OCI-LY1 (cell line): ENCODE measurements at regions not wholly inside any gene's neighbourhood (a gene's known extent, or its start where the extent isn't known, plus 50 kb on each side); places are given as distances from the start of the nearest gene placed in this dataset.

Experiments used
- H2AFZ ChIP-seq: fragments of 200-600 bp; sonication (generic), shearing (Covaris generic); 2 replicates; pipeline ENCODE4 v1.6.0; 2014; ENCODE audit warnings: antibody characterized with exemption, mild to moderate bottlenecking, low read length
- H3F3A ChIP-seq: fragments of 200-600 bp; sonication (generic), shearing (Covaris generic); 2 replicates; pipeline ENCODE4 v1.6.0; 2014; ENCODE audit warnings: mild to moderate bottlenecking, antibody characterized with exemption, low read length, moderate library complexity; ENCODE audit not compliant: insufficient read depth
- H3K27ac ChIP-seq: fragments of 200-600 bp; sonication (generic); 2 replicates; pipeline ENCODE4 v1.5.1; 2014; ENCODE audit warnings: low read length, mixed run types, mild to moderate bottlenecking, low read depth; ENCODE audit not compliant: poor library complexity, severe bottlenecking
- H3K27me3 ChIP-seq: fragments of 200-600 bp; sonication (generic); 2 replicates; pipeline ENCODE4 v1.6.0; 2014; ENCODE audit warnings: antibody characterized with exemption, mild to moderate bottlenecking, low read length, moderate library complexity; ENCODE audit not compliant: insufficient read depth
- H3K36me3 ChIP-seq: fragments of 200-600 bp; sonication (generic); 2 replicates; pipeline ENCODE4 v1.6.1; 2014; ENCODE audit warnings: mild to moderate bottlenecking, antibody characterized with exemption, low read length, moderate library complexity, mixed read lengths; ENCODE audit not compliant: insufficient read depth
- H3K4me1 ChIP-seq: fragments of 200-600 bp; sonication (generic); 2 replicates; pipeline ENCODE4 v1.5.1; 2014; ENCODE audit warnings: mild to moderate bottlenecking, low read length, moderate library complexity; ENCODE audit not compliant: insufficient read depth, severe bottlenecking
- H3K4me2 ChIP-seq: fragments of 200-600 bp; sonication (generic), shearing (Covaris generic); 2 replicates; pipeline ENCODE4 v1.6.1; 2014; ENCODE audit warnings: low read length
- H3K4me3 ChIP-seq: fragments of 200-600 bp; sonication (generic); 2 replicates; pipeline ENCODE4 v1.5.1; 2014; ENCODE audit warnings: low read length, low read depth, mild to moderate bottlenecking, mixed read lengths; ENCODE audit not compliant: poor library complexity, severe bottlenecking
- H3K79me2 ChIP-seq: fragments of 200-600 bp; shearing (Covaris generic); 2 replicates; pipeline ENCODE4 v1.6.1; 2016; ENCODE audit warnings: mixed run types, low read length, mixed read lengths; ENCODE audit not compliant: insufficient read depth
- H3K9ac ChIP-seq: fragments of 200-600 bp; sonication (generic), shearing (Covaris generic); 2 replicates; pipeline ENCODE4 v1.6.1; 2014; ENCODE audit warnings: mild to moderate bottlenecking, low read length, mixed read lengths
- H3K9me2 ChIP-seq: fragments of 200-600 bp; sonication (generic), shearing (Covaris generic); 2 replicates; pipeline ENCODE4 v1.6.1; 2014; ENCODE audit warnings: low read depth, mild to moderate bottlenecking, low read length, mixed read lengths
- H3K9me3 ChIP-seq: fragments of 200-600 bp; shearing (Covaris generic); 2 replicates; pipeline ENCODE4 v1.6.1; 2014; ENCODE audit warnings: low read length, mixed read lengths
- H4K20me1 ChIP-seq: fragments of 200-600 bp; sonication (generic), shearing (Covaris generic); 2 replicates; pipeline ENCODE4 v1.6.0; 2016; ENCODE audit warnings: mild to moderate bottlenecking, low read length; ENCODE audit not compliant: insufficient read depth
- CTCF ChIP-seq: fragments of 200-600 bp; sonication (generic), shearing (Covaris generic); IDR thresholded peaks from 2 replicates; pipeline ENCODE4 v1.5.1; 2017; ENCODE audit warnings: mild to moderate bottlenecking, antibody characterized with exemption, low read length, moderate library complexity, mixed read lengths
- EZH2 ChIP-seq: fragments of 200-600 bp; sonication (generic), shearing (Covaris generic); IDR thresholded peaks from 2 replicates; pipeline ENCODE4 v1.8.0; 2017; ENCODE audit warnings: borderline replicate concordance, mixed run types, mild to moderate bottlenecking, antibody characterized with exemption, low read length, moderate library complexity, mixed read lengths

- no peaks in the 10 kb centered on the region for H3K4me1 ChIP-seq
- no peak overlapping the region for H2AFZ ChIP-seq
- no peaks in the 10 kb centered on the region for H3K79me2 ChIP-seq
These were observed 195.9 kb upstream of the LDB2 start for GRCh38 chr4:17094159-17094875.

GRCh38 chr4:17093481-17093880 is 195.0 kb upstream of the LDB2 start:
- H3K27ac ChIP-seq: no peak overlapping the region
- no peak overlapping the region for H2AFZ ChIP-seq
- H3F3A ChIP-seq: no peaks in the 10 kb centered on the region
- H3K9me2 ChIP-seq: no peaks in the 10 kb centered on the region
- no peak overlapping the region for H3K4me2 ChIP-seq
- no peaks in the 10 kb centered on the region for H3K27me3 ChIP-seq
- H4K20me1 ChIP-seq: no peaks in the 10 kb centered on the region
- TF ChIP-seq EZH2 (no peak), CTCF (no peak)
- H3K4me1 ChIP-seq: no peaks in the 10 kb centered on the region
- H3K79me2 ChIP-seq: no peaks in the 10 kb centered on the region
- H3K9me3 ChIP-seq: no peaks in the 10 kb centered on the region
- H3K4me3 ChIP-seq: no peak overlapping the region
- H3K36me3 ChIP-seq: no peaks in the 10 kb centered on the region
- H3K9ac ChIP-seq: no peak overlapping the region

More at GRCh38 chr4:17094159-17094875, 195.9 kb upstream of the LDB2 start:
- no peak for TF ChIP-seq EZH2
- no peak for TF ChIP-seq CTCF
- Histone ChIP-seq H3K9me2 (no peaks in the 10 kb centered on the region), H3F3A (no peaks in the 10 kb centered on the region), H3K27ac (no peak overlapping the region), H3K9ac (no peak overlapping the region), H3K4me2 (no peak overlapping the region), H4K20me1 (no peaks in the 10 kb centered on the region), H3K9me3 (no peaks in the 10 kb centered on the region), H3K36me3 (no peaks in the 10 kb centered on the region), H3K27me3 (no peaks in the 10 kb centered on the region), H3K4me3 (no peak overlapping the region)

GRCh38 chr4:17092736-17093437 is 194.4 kb upstream of the LDB2 start:
- TF ChIP-seq EZH2: no peak
- H3K9me3 ChIP-seq: no peaks in the 10 kb centered on the region
- H3K4me3 ChIP-seq: no peak overlapping the region
- H3K9ac ChIP-seq: no peak overlapping the region
- no peaks in the 10 kb centered on the region for H3K79me2 ChIP-seq
- no peaks in the 10 kb centered on the region for H3F3A ChIP-seq
- no peaks in the 10 kb centered on the region for H3K27me3 ChIP-seq
- H3K27ac ChIP-seq: no peak overlapping the region
- H4K20me1 ChIP-seq: no peaks in the 10 kb centered on the region
- no peaks in the 10 kb centered on the region for H3K4me1 ChIP-seq
- no peak overlapping the region for H3K4me2 ChIP-seq
- no peaks in the 10 kb centered on the region for H3K9me2 ChIP-seq
- H2AFZ ChIP-seq: no peak overlapping the region
- H3K36me3 ChIP-seq: no peaks in the 10 kb centered on the region
